Esophagus squamous epithelium (tissue), 4 donors: ENCODE measurements at regions not wholly inside any gene's neighbourhood (a gene's known extent, or its start where the extent isn't known, plus 50 kb on each side); places are given as distances from the start of the nearest gene placed in this dataset.

ENCODE experiments used
- CTCF ChIP-seq, 6 experiments: fragments of 450-650 bp in 4 of 6; fragments of 200-600 bp in 2 of 6; sonication (generic) in 2 of 6; IDR thresholded peaks; one replicate each; pipeline ENCODE4 v1.5.1; 2016 to 2019; ENCODE audit warnings: antibody characterized with exemption in 6 of 6, mild to moderate bottlenecking in 4 of 6, moderate library complexity in 4 of 6
- POLR2A ChIP-seq, 4 donors: fragments of 450-650 bp; IDR thresholded peaks; one replicate each; pipeline ENCODE4 v1.6.1; 2017; ENCODE audit warnings: antibody characterized with exemption in 4 of 4, mild to moderate bottlenecking in 4 of 4, moderate library complexity in 3 of 4

GRCh38 chr14:62006116-62006731, 244.0 kb downstream of the SNAPC1 start:
- no peak for TF ChIP-seq CTCF (IDR thresholded peaks at IDR 0.05)
- TF ChIP-seq POLR2A (IDR thresholded peaks at IDR 0.05), result no peak
